ENCODE measurements at regions not wholly inside any gene's neighbourhood (a gene's known extent, or its start where the extent isn't known, plus 50 kb on each side); places are given as distances from the start of the nearest gene placed in this dataset.

GRCh38 chr3:176951144-176951543 is 246.1 kb downstream of the TBL1XR1 start:
- no peak overlapping the region for H3K27ac ChIP-seq (ENCODE audit: low read depth in 2 of 2, low read length in 2 of 2)
- no peaks in the 10 kb centered on the region for H3K36me3 ChIP-seq (ENCODE audit: control insufficient read depth in 2 of 2, insufficient read depth in 2 of 2, low read length in 2 of 2)
- H3K9ac ChIP-seq (ENCODE audit: low read depth in 1 of 2, low read length in 2 of 2): no peak overlapping the region

GRCh38 chr3:176950743-176951142 is 246.5 kb downstream of the TBL1XR1 start:
- H3K9me3 ChIP-seq (ENCODE audit: control insufficient read depth in 2 of 2, low read length in 2 of 2): no peaks in the 10 kb centered on the region
- no peaks in the 10 kb centered on the region for H3K36me3 ChIP-seq (ENCODE audit: control insufficient read depth in 2 of 2, insufficient read depth in 2 of 2, low read length in 2 of 2)
- H3K27me3 ChIP-seq (ENCODE audit: control insufficient read depth in 2 of 2, insufficient read depth in 2 of 2, low read length in 2 of 2): no peaks in the 10 kb centered on the region
- H3K9ac ChIP-seq (ENCODE audit: low read depth in 1 of 2, low read length in 2 of 2): no peak overlapping the region
- no peak overlapping the region for H3K4me3 ChIP-seq (ENCODE audit: low read length in 2 of 2)
- peaks cover 0 to 10% of the 10 kb centered on the region in 2 donors for H3K4me1 ChIP-seq (ENCODE audit: control insufficient read depth in 2 of 2, insufficient read depth in 2 of 2, low read length in 2 of 2)
- no peak overlapping the region for H3K27ac ChIP-seq (ENCODE audit: low read depth in 2 of 2, low read length in 2 of 2)

More at GRCh38 chr3:176951144-176951543, 246.1 kb downstream of the TBL1XR1 start:
- no peaks in the 10 kb centered on the region for H3K27me3 ChIP-seq (ENCODE audit: control insufficient read depth in 2 of 2, insufficient read depth in 2 of 2, low read length in 2 of 2)
- H3K4me1 ChIP-seq (ENCODE audit: control insufficient read depth in 2 of 2, insufficient read depth in 2 of 2, low read length in 2 of 2): peaks cover 0 to 10% of the 10 kb centered on the region in 2 donors
- H3K4me3 ChIP-seq (ENCODE audit: low read length in 2 of 2): no peak overlapping the region
- H3K9me3 ChIP-seq (ENCODE audit: control insufficient read depth in 2 of 2, low read length in 2 of 2): no peaks in the 10 kb centered on the region

GRCh38 chr3:176948151-176948550 is 249.1 kb downstream of the TBL1XR1 start:
- H3K4me3 ChIP-seq (ENCODE audit: low read length in 2 of 2): no peak overlapping the region
- no peaks in the 10 kb centered on the region for H3K4me1 ChIP-seq (ENCODE audit: control insufficient read depth in 2 of 2, insufficient read depth in 2 of 2, low read length in 2 of 2)
- H3K27me3 ChIP-seq (ENCODE audit: control insufficient read depth in 2 of 2, insufficient read depth in 2 of 2, low read length in 2 of 2): no peaks in the 10 kb centered on the region
- H3K9me3 ChIP-seq (ENCODE audit: control insufficient read depth in 2 of 2, low read length in 2 of 2): no peaks in the 10 kb centered on the region
- H3K9ac ChIP-seq (ENCODE audit: low read depth in 1 of 2, low read length in 2 of 2): no peak overlapping the region
- no peaks in the 10 kb centered on the region for H3K36me3 ChIP-seq (ENCODE audit: control insufficient read depth in 2 of 2, insufficient read depth in 2 of 2, low read length in 2 of 2)
- no peak overlapping the region for H3K27ac ChIP-seq (ENCODE audit: low read depth in 2 of 2, low read length in 2 of 2)

- no peak overlapping the region for H3K4me3 ChIP-seq (ENCODE audit: low read length in 2 of 2)
- H3K36me3 ChIP-seq (ENCODE audit: control insufficient read depth in 2 of 2, insufficient read depth in 2 of 2, low read length in 2 of 2): no peaks in the 10 kb centered on the region
- no peaks in the 10 kb centered on the region for H3K4me1 ChIP-seq (ENCODE audit: control insufficient read depth in 2 of 2, insufficient read depth in 2 of 2, low read length in 2 of 2)
- H3K9me3 ChIP-seq (ENCODE audit: control insufficient read depth in 2 of 2, low read length in 2 of 2): no peaks in the 10 kb centered on the region
- H3K9ac ChIP-seq (ENCODE audit: low read depth in 1 of 2, low read length in 2 of 2): no peak overlapping the region
- H3K27ac ChIP-seq (ENCODE audit: low read depth in 2 of 2, low read length in 2 of 2): no peak overlapping the region
- H3K27me3 ChIP-seq (ENCODE audit: control insufficient read depth in 2 of 2, insufficient read depth in 2 of 2, low read length in 2 of 2): no peaks in the 10 kb centered on the region
Observed at GRCh38 chr3:176946202-176946601, 251.1 kb downstream of the TBL1XR1 start.

- H3K9ac ChIP-seq (ENCODE audit: low read depth in 1 of 2, low read length in 2 of 2): no peak overlapping the region
- no peaks in the 10 kb centered on the region for H3K4me1 ChIP-seq (ENCODE audit: control insufficient read depth in 2 of 2, insufficient read depth in 2 of 2, low read length in 2 of 2)
- no peaks in the 10 kb centered on the region for H3K9me3 ChIP-seq (ENCODE audit: control insufficient read depth in 2 of 2, low read length in 2 of 2)
- no peak overlapping the region for H3K4me3 ChIP-seq (ENCODE audit: low read length in 2 of 2)
- H3K36me3 ChIP-seq (ENCODE audit: control insufficient read depth in 2 of 2, insufficient read depth in 2 of 2, low read length in 2 of 2): no peaks in the 10 kb centered on the region
- H3K27ac ChIP-seq (ENCODE audit: low read depth in 2 of 2, low read length in 2 of 2): no peak overlapping the region
- H3K27me3 ChIP-seq (ENCODE audit: control insufficient read depth in 2 of 2, insufficient read depth in 2 of 2, low read length in 2 of 2): no peaks in the 10 kb centered on the region
Observed at GRCh38 chr3:176942305-176942704, 255.0 kb downstream of the TBL1XR1 start.

- H3K27ac ChIP-seq (ENCODE audit: low read depth in 2 of 2, low read length in 2 of 2): no peak overlapping the region
- no peaks in the 10 kb centered on the region for H3K4me1 ChIP-seq (ENCODE audit: control insufficient read depth in 2 of 2, insufficient read depth in 2 of 2, low read length in 2 of 2)
- H3K27me3 ChIP-seq (ENCODE audit: control insufficient read depth in 2 of 2, insufficient read depth in 2 of 2, low read length in 2 of 2): no peaks in the 10 kb centered on the region
- H3K9ac ChIP-seq (ENCODE audit: low read depth in 1 of 2, low read length in 2 of 2): no peak overlapping the region
- H3K36me3 ChIP-seq (ENCODE audit: control insufficient read depth in 2 of 2, insufficient read depth in 2 of 2, low read length in 2 of 2): no peaks in the 10 kb centered on the region
- no peaks in the 10 kb centered on the region for H3K9me3 ChIP-seq (ENCODE audit: control insufficient read depth in 2 of 2, low read length in 2 of 2)
- H3K4me3 ChIP-seq (ENCODE audit: low read length in 2 of 2): no peak overlapping the region
Observed at GRCh38 chr3:176941689-176942088, 255.6 kb downstream of the TBL1XR1 start.

GRCh38 chr3:176939022-176939817 is 258.1 kb downstream of the TBL1XR1 start:
- Histone ChIP-seq H3K9ac (ENCODE audit: low read depth in 1 of 2, low read length in 2 of 2) (no peak overlapping the region), H3K9me3 (ENCODE audit: control insufficient read depth in 2 of 2, low read length in 2 of 2) (no peaks in the 10 kb centered on the region)

GRCh38 chr3:176937994-176938393 is 259.3 kb downstream of the TBL1XR1 start:
- Histone ChIP-seq H3K27ac (ENCODE audit: low read depth in 2 of 2, low read length in 2 of 2) (no peak overlapping the region), H3K4me1 (ENCODE audit: control insufficient read depth in 2 of 2, insufficient read depth in 2 of 2, low read length in 2 of 2) (no peaks in the 10 kb centered on the region), H3K9ac (ENCODE audit: low read depth in 1 of 2, low read length in 2 of 2) (no peak overlapping the region), H3K36me3 (ENCODE audit: control insufficient read depth in 2 of 2, insufficient read depth in 2 of 2, low read length in 2 of 2) (no peaks in the 10 kb centered on the region), H3K9me3 (ENCODE audit: control insufficient read depth in 2 of 2, low read length in 2 of 2) (no peaks in the 10 kb centered on the region), H3K4me3 (ENCODE audit: low read length in 2 of 2) (no peak overlapping the region), H3K27me3 (ENCODE audit: control insufficient read depth in 2 of 2, insufficient read depth in 2 of 2, low read length in 2 of 2) (no peaks in the 10 kb centered on the region)

More at GRCh38 chr3:176939022-176939817, 258.1 kb downstream of the TBL1XR1 start:
- H3K4me1 ChIP-seq (ENCODE audit: control insufficient read depth in 2 of 2, insufficient read depth in 2 of 2, low read length in 2 of 2): no peaks in the 10 kb centered on the region
- no peak overlapping the region for H3K27ac ChIP-seq (ENCODE audit: low read depth in 2 of 2, low read length in 2 of 2)
- no peak overlapping the region for H3K4me3 ChIP-seq (ENCODE audit: low read length in 2 of 2)
- H3K36me3 ChIP-seq (ENCODE audit: control insufficient read depth in 2 of 2, insufficient read depth in 2 of 2, low read length in 2 of 2): no peaks in the 10 kb centered on the region
- no peaks in the 10 kb centered on the region for H3K27me3 ChIP-seq (ENCODE audit: control insufficient read depth in 2 of 2, insufficient read depth in 2 of 2, low read length in 2 of 2)

- Histone ChIP-seq H3K4me3 (ENCODE audit: low read length in 2 of 2) (no peak overlapping the region), H3K27me3 (ENCODE audit: control insufficient read depth in 2 of 2, insufficient read depth in 2 of 2, low read length in 2 of 2) (no peaks in the 10 kb centered on the region), H3K9me3 (ENCODE audit: control insufficient read depth in 2 of 2, low read length in 2 of 2) (no peaks in the 10 kb centered on the region), H3K9ac (ENCODE audit: low read depth in 1 of 2, low read length in 2 of 2) (no peak overlapping the region), H3K36me3 (ENCODE audit: control insufficient read depth in 2 of 2, insufficient read depth in 2 of 2, low read length in 2 of 2) (no peaks in the 10 kb centered on the region), H3K27ac (ENCODE audit: low read depth in 2 of 2, low read length in 2 of 2) (no peak overlapping the region), H3K4me1 (ENCODE audit: control insufficient read depth in 2 of 2, insufficient read depth in 2 of 2, low read length in 2 of 2) (no peaks in the 10 kb centered on the region)
Observed at GRCh38 chr3:176937541-176937940, 259.7 kb downstream of the TBL1XR1 start.

- no peaks in the 10 kb centered on the region for H3K27me3 ChIP-seq (ENCODE audit: control insufficient read depth in 2 of 2, insufficient read depth in 2 of 2, low read length in 2 of 2)
- no peaks in the 10 kb centered on the region for H3K36me3 ChIP-seq (ENCODE audit: control insufficient read depth in 2 of 2, insufficient read depth in 2 of 2, low read length in 2 of 2)
- no peak overlapping the region for H3K27ac ChIP-seq (ENCODE audit: low read depth in 2 of 2, low read length in 2 of 2)
- H3K4me1 ChIP-seq (ENCODE audit: control insufficient read depth in 2 of 2, insufficient read depth in 2 of 2, low read length in 2 of 2): no peaks in the 10 kb centered on the region
- no peak overlapping the region for H3K9ac ChIP-seq (ENCODE audit: low read depth in 1 of 2, low read length in 2 of 2)
- H3K4me3 ChIP-seq (ENCODE audit: low read length in 2 of 2): no peak overlapping the region
- no peaks in the 10 kb centered on the region for H3K9me3 ChIP-seq (ENCODE audit: control insufficient read depth in 2 of 2, low read length in 2 of 2)
Observed at GRCh38 chr3:176935194-176935888, 261.9 kb downstream of the TBL1XR1 start.

Data from mucosa of rectum (tissue), 2 donors.